SK-N-SH treated with all-trans-retinoic acid at 6 μM for 48 hours (cell line): ENCODE measurements at regions not wholly inside any gene's neighbourhood (a gene's known extent, or its start where the extent isn't known, plus 50 kb on each side); places are given as distances from the start of the nearest gene placed in this dataset.

Source experiments
- CSRNP3 ChIP-seq: fragments of 250-450 bp; sonication (Bioruptor Pico); IDR thresholded peaks from 2 replicates; pipeline ENCODE4 v1.5.1; 2021; ENCODE audit warnings: mild to moderate bottlenecking, moderate library complexity
- RARB ChIP-seq: fragments of 250-450 bp; sonication (Bioruptor Pico); IDR thresholded peaks from 2 replicates; pipeline ENCODE4 v1.8.0; 2021; ENCODE audit warnings: mild to moderate bottlenecking, moderate library complexity

GRCh38 chr6:145530454-145530853 lies 204.9 kb downstream of the EPM2A start:
- TF ChIP-seq RARB (CRISPR knock-in tag): no peak
- TF ChIP-seq CSRNP3 (CRISPR knock-in tag): no peak
